Thyroid gland (tissue), 4 donors: ENCODE measurements at regions not wholly inside any gene's neighbourhood (a gene's known extent, or its start where the extent isn't known, plus 50 kb on each side); places are given as distances from the start of the nearest gene placed in this dataset.

Source experiments
- DNase-seq, 2 donors: peaks; one replicate each; pipeline ENCODE4 v3.0.0-alpha.2; 2019
- H3K27ac ChIP-seq, 3 donors: fragments of 200-600 bp; sonication (generic); 1 replicate in 2 of 3; 2 replicates in 1 of 3; pipeline ENCODE4 v1.5.1; 2016 to 2019; ENCODE audit warnings: mild to moderate bottlenecking in 1 of 3, moderate library complexity in 1 of 3
- H3K27me3 ChIP-seq: fragments of 200-600 bp; sonication (generic); one replicate; pipeline ENCODE4 v1.5.1; 2019
- H3K36me3 ChIP-seq, 2 donors: fragments of 200-600 bp; sonication (generic); one replicate each; pipeline ENCODE4 v1.5.1; 2016 to 2019
- H3K4me1 ChIP-seq, 2 donors: fragments of 200-600 bp; sonication (generic); one replicate each; pipeline ENCODE4 v1.5.1; 2017 to 2019
- H3K4me3 ChIP-seq, 3 donors: fragments of 200-600 bp; sonication (generic); replicated peaks in 1 of 3; 1 replicate in 2 of 3; 2 replicates in 1 of 3; pipeline ENCODE4 v1.5.1; 2016; ENCODE audit warnings: mild to moderate bottlenecking in 1 of 3
- H3K9me3 ChIP-seq: fragments of 200-600 bp; sonication (generic); one replicate; pipeline ENCODE4 v1.5.1; 2017
- CTCF ChIP-seq, 6 experiments: fragments of 200-600 bp in 3 of 6; fragments of 450-650 bp in 3 of 6; sonication (generic) in 3 of 6; IDR thresholded peaks; one replicate each; pipeline ENCODE4 v1.5.1; 2016 to 2019; ENCODE audit warnings: antibody characterized with exemption in 6 of 6, mild to moderate bottlenecking in 2 of 6, inconsistent platforms in 1 of 6, moderate library complexity in 1 of 6
- POLR2A ChIP-seq, 2 donors: fragments of 450-650 bp; IDR thresholded peaks; one replicate each; pipeline ENCODE4 v1.6.1; 2017; ENCODE audit warnings: antibody characterized with exemption in 2 of 2, mild to moderate bottlenecking in 2 of 2, moderate library complexity in 1 of 2
- WGBS, 2 donors: methylation state at CpG; one replicate each; pipeline ENCODE4 v1.1.5; 2017; 5-methylcytosine and 5-hydroxymethylcytosine counted together
- intact Hi-C: fragments of 100-400 bp; cut with DNase I; formaldehyde crosslinking; loops from one replicate; pipeline ENCODE4 v1.15.1; 2023

- DNase-seq, result no peak
- Histone ChIP-seq H3K36me3 (no peaks in the 10 kb centered on the region), H3K27me3 (no peaks in the 10 kb centered on the region), H3K27ac (no peak overlapping the region), H3K4me3 (no peak overlapping the region), H3K9me3 (no peaks in the 10 kb centered on the region), H3K4me1 (no peaks in the 10 kb centered on the region)
- intact Hi-C loops, result no loop called here
- TF ChIP-seq POLR2A (IDR thresholded peaks at IDR 0.05), result no peak
- TF ChIP-seq CTCF (IDR thresholded peaks at IDR 0.05), result no peak
- 94 to 97% methylated on average over 6 of the region's 6 CpGs for WGBS, 2 donors
Measured at GRCh38 chr20:51898788-51899187, 96.5 kb upstream of the SALL4 start.

- WGBS, 2 donors, result 65 to 78% methylated on average over 8 of the region's 8 CpGs
- Histone ChIP-seq H3K4me3 (no peak overlapping the region), H3K27ac (no peak overlapping the region), H3K27me3 (no peaks in the 10 kb centered on the region), H3K4me1 (no peaks in the 10 kb centered on the region), H3K36me3 (no peaks in the 10 kb centered on the region), H3K9me3 (no peaks in the 10 kb centered on the region)
- DNase-seq, result no peak
- TF ChIP-seq CTCF (IDR thresholded peaks at IDR 0.05), result no peak
- TF ChIP-seq POLR2A (IDR thresholded peaks at IDR 0.05), result no peak
- intact Hi-C loops, result no loop called here
Measured at GRCh38 chr20:51894619-51895018, 92.3 kb upstream of the SALL4 start.

GRCh38 chr20:51894201-51894600 lies 91.9 kb upstream of the SALL4 start:
- 79 to 82% methylated on average over 6 of the region's 6 CpGs for WGBS, 2 donors
- no peak for TF ChIP-seq POLR2A (IDR thresholded peaks at IDR 0.05)
- no peak for TF ChIP-seq CTCF (IDR thresholded peaks at IDR 0.05)
- intact Hi-C loops, result no loop called here

GRCh38 chr20:51893723-51894122 lies 91.4 kb upstream of the SALL4 start:
- DNase-seq, result no peak
- no peak overlapping the region for H3K4me3 ChIP-seq

More at GRCh38 chr20:51894201-51894600, 91.9 kb upstream of the SALL4 start:
- H3K4me1 ChIP-seq, result no peaks in the 10 kb centered on the region
- no peaks in the 10 kb centered on the region for H3K27me3 ChIP-seq
- no peaks in the 10 kb centered on the region for H3K36me3 ChIP-seq
- no peak overlapping the region for H3K27ac ChIP-seq
- no peak for DNase-seq
- H3K9me3 ChIP-seq, result no peaks in the 10 kb centered on the region
- no peak overlapping the region for H3K4me3 ChIP-seq

GRCh38 chr20:51890003-51890402 lies 87.7 kb upstream of the SALL4 start:
- no peak overlapping the region for H3K4me3 ChIP-seq
- intact Hi-C loops, result no loop called here
- H3K9me3 ChIP-seq, result no peaks in the 10 kb centered on the region
- H3K36me3 ChIP-seq, result no peaks in the 10 kb centered on the region
- H3K27me3 ChIP-seq, result no peaks in the 10 kb centered on the region
- 68 to 69% methylated on average over 9 of the region's 9 CpGs for WGBS, 2 donors
- no peak for DNase-seq
- TF ChIP-seq CTCF (IDR thresholded peaks at IDR 0.05) (no peak), POLR2A (IDR thresholded peaks at IDR 0.05) (no peak)
- H3K4me1 ChIP-seq, result no peaks in the 10 kb centered on the region
- H3K27ac ChIP-seq, result no peak overlapping the region

More at GRCh38 chr20:51893723-51894122, 91.4 kb upstream of the SALL4 start:
- intact Hi-C loops, result no loop called here
- H3K27me3 ChIP-seq, result no peaks in the 10 kb centered on the region
- H3K9me3 ChIP-seq, result no peaks in the 10 kb centered on the region
- TF ChIP-seq CTCF (IDR thresholded peaks at IDR 0.05) (no peak), POLR2A (IDR thresholded peaks at IDR 0.05) (no peak)
- WGBS, 2 donors, result 69 to 78% methylated on average over 7 of the region's 7 CpGs
- H3K27ac ChIP-seq, result no peak overlapping the region
- no peaks in the 10 kb centered on the region for H3K4me1 ChIP-seq
- no peaks in the 10 kb centered on the region for H3K36me3 ChIP-seq
